ENCODE measurements at regions not wholly inside any gene's neighbourhood (a gene's known extent, or its start where the extent isn't known, plus 50 kb on each side); places are given as distances from the start of the nearest gene placed in this dataset.

- Histone ChIP-seq H3K4me3 (replicated peaks; ENCODE audit: low read depth, low read length) (no peak overlapping the region), H3K36me3 (ENCODE audit: control insufficient read depth, insufficient read depth, low read length) (no peaks in the 10 kb centered on the region), H3K27me3 (replicated peaks; ENCODE audit: control insufficient read depth, insufficient read depth, low read length) (no peaks in the 10 kb centered on the region)
- DNase-seq (ENCODE audit: extremely low read depth, insufficient read length): no peak
- TF ChIP-seq, protein P1, sequence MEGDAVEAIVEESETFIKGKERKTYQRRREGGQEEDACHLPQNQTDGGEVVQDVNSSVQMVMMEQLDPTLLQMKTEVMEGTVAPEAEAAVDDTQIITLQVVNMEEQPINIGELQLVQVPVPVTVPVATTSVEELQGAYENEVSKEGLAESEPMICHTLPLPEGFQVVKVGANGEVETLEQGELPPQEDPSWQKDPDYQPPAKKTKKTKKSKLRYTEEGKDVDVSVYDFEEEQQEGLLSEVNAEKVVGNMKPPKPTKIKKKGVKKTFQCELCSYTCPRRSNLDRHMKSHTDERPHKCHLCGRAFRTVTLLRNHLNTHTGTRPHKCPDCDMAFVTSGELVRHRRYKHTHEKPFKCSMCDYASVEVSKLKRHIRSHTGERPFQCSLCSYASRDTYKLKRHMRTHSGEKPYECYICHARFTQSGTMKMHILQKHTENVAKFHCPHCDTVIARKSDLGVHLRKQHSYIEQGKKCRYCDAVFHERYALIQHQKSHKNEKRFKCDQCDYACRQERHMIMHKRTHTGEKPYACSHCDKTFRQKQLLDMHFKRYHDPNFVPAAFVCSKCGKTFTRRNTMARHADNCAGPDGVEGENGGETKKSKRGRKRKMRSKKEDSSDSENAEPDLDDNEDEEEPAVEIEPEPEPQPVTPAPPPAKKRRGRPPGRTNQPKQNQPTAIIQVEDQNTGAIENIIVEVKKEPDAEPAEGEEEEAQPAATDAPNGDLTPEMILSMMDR (IDR thresholded peaks at IDR 0.05; ENCODE audit: insufficient read depth, low read length, poor library complexity, severe bottlenecking): no peak
These were observed 359.0 kb downstream of the BRD1 start for GRCh38 chr22:49468487-49469198.

DNA sequence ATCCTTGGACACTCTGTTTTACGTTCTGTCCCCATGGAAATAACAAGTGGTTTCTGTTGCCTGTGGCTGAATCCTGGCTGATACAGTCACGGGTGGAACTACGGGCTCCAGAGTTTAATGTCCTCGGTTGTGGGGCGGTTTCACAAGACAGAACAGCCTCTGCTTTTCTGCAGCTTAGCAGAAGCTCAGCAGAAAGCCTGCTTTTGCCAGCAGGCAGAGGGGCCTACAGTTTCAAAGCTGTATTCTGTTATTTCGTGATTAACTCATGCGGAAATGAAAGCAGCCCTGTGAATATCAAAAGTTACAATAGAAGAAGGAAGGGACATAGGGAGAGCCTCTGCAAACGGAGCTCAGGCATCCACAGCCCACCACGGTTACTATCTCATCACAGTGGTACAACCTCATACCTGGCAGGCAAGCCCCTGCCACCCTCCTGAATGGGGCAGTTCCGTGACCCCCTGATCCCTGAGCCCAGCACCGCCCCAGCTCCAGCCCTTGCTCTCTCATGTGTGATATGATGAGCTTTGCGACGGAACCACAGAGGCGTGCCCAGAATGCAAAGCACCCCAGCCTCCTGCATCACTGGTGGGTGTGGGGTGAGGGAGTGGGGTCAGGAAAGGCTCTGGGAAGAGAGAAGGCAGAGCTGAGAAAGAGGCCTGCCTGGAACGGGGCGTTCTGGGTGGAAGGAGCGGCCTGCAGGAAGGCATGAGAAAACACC, 360.6 kb downstream of the BRD1 start:
- Histone ChIP-seq H3K36me3 (ENCODE audit: control insufficient read depth, insufficient read depth, low read length) (no peaks in the 10 kb centered on the region), H3K27me3 (replicated peaks; ENCODE audit: control insufficient read depth, insufficient read depth, low read length) (no peaks in the 10 kb centered on the region), H3K4me3 (replicated peaks; ENCODE audit: low read depth, low read length) (no peak overlapping the region)
- TF ChIP-seq, protein P1 (IDR thresholded peaks at IDR 0.05; ENCODE audit: insufficient read depth, low read length, poor library complexity, severe bottlenecking): no peak
- DNase-seq (ENCODE audit: extremely low read depth, insufficient read length): no peak

- Histone ChIP-seq H3K36me3 (ENCODE audit: control insufficient read depth, insufficient read depth, low read length) (no peaks in the 10 kb centered on the region), H3K4me3 (replicated peaks; ENCODE audit: low read depth, low read length) (no peak overlapping the region), H3K27me3 (replicated peaks; ENCODE audit: control insufficient read depth, insufficient read depth, low read length) (no peaks in the 10 kb centered on the region)
- DNase-seq (ENCODE audit: extremely low read depth, insufficient read length): no peak
- TF ChIP-seq, protein P1 (IDR thresholded peaks at IDR 0.05; ENCODE audit: insufficient read depth, low read length, poor library complexity, severe bottlenecking): no peak
These were observed 363.6 kb downstream of the BRD1 start for GRCh38 chr22:49464037-49464436.

GRCh38 chr22:49462795-49463194, 364.9 kb downstream of the BRD1 start:
- TF ChIP-seq, protein P1 (IDR thresholded peaks at IDR 0.05; ENCODE audit: insufficient read depth, low read length, poor library complexity, severe bottlenecking): no peak
- DNase-seq (ENCODE audit: extremely low read depth, insufficient read length): no peak

GRCh38 chr22:49462291-49462690, 365.4 kb downstream of the BRD1 start:
- Histone ChIP-seq H3K36me3 (ENCODE audit: control insufficient read depth, insufficient read depth, low read length) (no peaks in the 10 kb centered on the region), H3K4me3 (replicated peaks; ENCODE audit: low read depth, low read length) (no peak overlapping the region), H3K27me3 (replicated peaks; ENCODE audit: control insufficient read depth, insufficient read depth, low read length) (no peaks in the 10 kb centered on the region)
- TF ChIP-seq, protein P1 (IDR thresholded peaks at IDR 0.05; ENCODE audit: insufficient read depth, low read length, poor library complexity, severe bottlenecking): no peak
- DNase-seq (ENCODE audit: extremely low read depth, insufficient read length): no peak

More at GRCh38 chr22:49462795-49463194, 364.9 kb downstream of the BRD1 start:
- Histone ChIP-seq H3K27me3 (replicated peaks; ENCODE audit: control insufficient read depth, insufficient read depth, low read length) (no peaks in the 10 kb centered on the region), H3K4me3 (replicated peaks; ENCODE audit: low read depth, low read length) (no peak overlapping the region), H3K36me3 (ENCODE audit: control insufficient read depth, insufficient read depth, low read length) (no peaks in the 10 kb centered on the region)
